ENCODE measurements at regions not wholly inside any gene's neighbourhood (a gene's known extent, or its start where the extent isn't known, plus 50 kb on each side); places are given as distances from the start of the nearest gene placed in this dataset.

- WGBS, 2 donors, result 90% methylated on average over 5 of the region's 5 CpGs
- DNase-seq, result no peak
Measured at GRCh38 chr2:47254464-47254863, 78.2 kb upstream of the CALM2 start.

DNA sequence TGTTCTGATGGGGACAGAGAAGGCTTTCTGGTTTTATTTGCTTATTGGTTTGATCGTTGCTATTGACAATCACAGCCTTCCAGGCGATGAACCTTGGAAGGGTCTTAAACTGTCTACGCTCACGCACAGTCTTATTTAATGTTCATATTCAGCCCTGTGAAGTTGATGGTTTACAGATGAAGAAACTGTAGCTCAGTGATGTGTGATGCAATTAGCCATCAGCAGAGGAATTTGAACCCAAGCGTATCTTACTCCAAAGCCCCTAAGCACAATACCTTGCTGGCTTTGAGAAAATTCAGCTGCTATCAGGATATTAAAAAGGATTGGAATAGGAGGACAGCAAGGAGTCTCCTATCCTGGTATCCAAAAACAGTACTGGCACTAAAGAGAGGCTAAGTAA lies 77.1 kb upstream of the CALM2 start:
- no peaks in the 10 kb centered on the region for H3K36me3 ChIP-seq
- no peaks in the 10 kb centered on the region for H3K27me3 ChIP-seq
- no peaks in the 10 kb centered on the region for H3K9me3 ChIP-seq
- TF ChIP-seq, protein P1, sequence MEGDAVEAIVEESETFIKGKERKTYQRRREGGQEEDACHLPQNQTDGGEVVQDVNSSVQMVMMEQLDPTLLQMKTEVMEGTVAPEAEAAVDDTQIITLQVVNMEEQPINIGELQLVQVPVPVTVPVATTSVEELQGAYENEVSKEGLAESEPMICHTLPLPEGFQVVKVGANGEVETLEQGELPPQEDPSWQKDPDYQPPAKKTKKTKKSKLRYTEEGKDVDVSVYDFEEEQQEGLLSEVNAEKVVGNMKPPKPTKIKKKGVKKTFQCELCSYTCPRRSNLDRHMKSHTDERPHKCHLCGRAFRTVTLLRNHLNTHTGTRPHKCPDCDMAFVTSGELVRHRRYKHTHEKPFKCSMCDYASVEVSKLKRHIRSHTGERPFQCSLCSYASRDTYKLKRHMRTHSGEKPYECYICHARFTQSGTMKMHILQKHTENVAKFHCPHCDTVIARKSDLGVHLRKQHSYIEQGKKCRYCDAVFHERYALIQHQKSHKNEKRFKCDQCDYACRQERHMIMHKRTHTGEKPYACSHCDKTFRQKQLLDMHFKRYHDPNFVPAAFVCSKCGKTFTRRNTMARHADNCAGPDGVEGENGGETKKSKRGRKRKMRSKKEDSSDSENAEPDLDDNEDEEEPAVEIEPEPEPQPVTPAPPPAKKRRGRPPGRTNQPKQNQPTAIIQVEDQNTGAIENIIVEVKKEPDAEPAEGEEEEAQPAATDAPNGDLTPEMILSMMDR (IDR thresholded peaks at IDR 0.05), result no peak
- intact Hi-C loops (cut with DNase I), result no loop called here
- 98 to 99% methylated on average over 5 of the region's 5 CpGs for WGBS, 2 donors
- H3K4me1 ChIP-seq, result no peaks in the 10 kb centered on the region
- ATAC-seq, result no peak
- H3K4me3 ChIP-seq, result no peak overlapping the region
- no peak for DNase-seq
- no peak overlapping the region for H3K27ac ChIP-seq

More at GRCh38 chr2:47254464-47254863, 78.2 kb upstream of the CALM2 start:
- H3K36me3 ChIP-seq, result no peaks in the 10 kb centered on the region
- TF ChIP-seq, protein P1 (IDR thresholded peaks at IDR 0.05), result no peak
- H3K4me3 ChIP-seq, result no peak overlapping the region
- H3K27me3 ChIP-seq, result no peaks in the 10 kb centered on the region
- no peak for ATAC-seq
- H3K9me3 ChIP-seq, result no peaks in the 10 kb centered on the region
- H3K27ac ChIP-seq, result no peak overlapping the region
- intact Hi-C loops (cut with DNase I), result no loop called here
- no peaks in the 10 kb centered on the region for H3K4me1 ChIP-seq

GRCh38 chr2:47251404-47251675 lies 75.0 kb upstream of the CALM2 start:
- TF ChIP-seq, protein P1 (IDR thresholded peaks at IDR 0.05), result no peak
- ATAC-seq, result no peak

DNA sequence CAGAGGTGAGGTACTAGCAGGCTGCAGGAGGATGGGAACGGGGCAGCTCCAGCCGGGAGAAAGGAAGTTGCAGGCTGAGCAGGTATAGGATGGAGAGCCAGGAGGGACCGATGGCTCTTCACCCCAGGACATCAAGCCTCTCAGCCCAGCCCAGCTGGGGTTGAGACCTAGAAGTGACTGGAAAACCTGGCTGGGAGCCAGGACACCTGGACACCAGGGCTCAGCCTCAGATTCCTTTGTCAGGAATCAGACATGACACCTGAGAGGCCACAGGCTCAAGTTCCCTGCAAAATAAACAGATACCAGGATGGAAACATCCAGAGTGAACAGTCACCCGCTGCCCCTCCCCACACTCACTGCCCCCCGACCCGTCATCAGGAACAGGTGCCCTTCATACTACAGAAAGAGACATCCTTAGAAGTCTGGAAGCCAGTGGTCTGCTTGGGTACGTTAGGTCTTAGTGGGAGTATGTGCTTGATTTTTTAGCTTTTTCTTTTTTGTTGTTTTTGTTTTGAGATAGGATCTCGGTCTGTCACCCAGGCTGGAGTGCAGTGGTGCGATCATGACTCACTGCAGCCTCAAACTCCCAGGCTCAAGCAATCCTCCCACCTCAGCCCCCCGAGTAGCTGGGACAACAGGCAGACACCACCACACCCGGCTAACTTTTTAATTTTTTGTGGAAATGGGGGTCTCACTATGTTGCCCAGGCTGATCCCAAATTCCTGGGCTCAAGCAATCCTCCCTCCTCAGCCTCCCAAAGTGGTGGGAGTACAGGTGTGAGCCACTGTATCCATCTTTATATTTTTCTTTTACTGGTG lies 74.5 kb upstream of the CALM2 start:
- ATAC-seq (no peak), DNase-seq (no peak)
- 83 to 88% methylated on average over 11 of the region's 11 CpGs for WGBS, 2 donors
- Histone ChIP-seq H3K36me3 (no peaks in the 10 kb centered on the region), H3K4me3 (no peak overlapping the region), H3K27me3 (no peaks in the 10 kb centered on the region), H3K27ac (no peak overlapping the region), H3K9me3 (no peaks in the 10 kb centered on the region), H3K4me1 (no peaks in the 10 kb centered on the region)
- intact Hi-C loops (cut with DNase I), result no loop called here
- TF ChIP-seq, protein P1 (IDR thresholded peaks at IDR 0.05), result no peak

More at GRCh38 chr2:47251404-47251675, 75.0 kb upstream of the CALM2 start:
- no peak overlapping the region for H3K4me3 ChIP-seq
- H3K36me3 ChIP-seq, result no peaks in the 10 kb centered on the region
- intact Hi-C loops (cut with DNase I), result no loop called here
- WGBS, 2 donors, result 97 to 98% methylated on average over 3 of the region's 3 CpGs
- no peaks in the 10 kb centered on the region for H3K4me1 ChIP-seq
- no peaks in the 10 kb centered on the region for H3K9me3 ChIP-seq
- DNase-seq, result no peak
- no peaks in the 10 kb centered on the region for H3K27me3 ChIP-seq
- no peak overlapping the region for H3K27ac ChIP-seq

All from heart right ventricle (tissue), 16 donors.